ENCODE measurements at regions not wholly inside any gene's neighbourhood (a gene's known extent, or its start where the extent isn't known, plus 50 kb on each side); places are given as distances from the start of the nearest gene placed in this dataset.

- H2AFZ ChIP-seq (ENCODE audit: low read length): no peak overlapping the region
- H3K4me3 ChIP-seq (replicated peaks in 1 of 4; ENCODE audit: control extremely low read depth in 1 of 4, insufficient read depth in 1 of 4, low read depth in 3 of 4, low read length in 4 of 4): no peak overlapping the region
- H3K79me2 ChIP-seq (ENCODE audit: control insufficient read depth, insufficient read depth, low read length): no peaks in the 10 kb centered on the region
- no peaks in the 10 kb centered on the region for H3K9me3 ChIP-seq (ENCODE audit: control insufficient read depth, insufficient read depth, low read depth, low read length)
- DNase-seq (ENCODE audit: low read depth in 2 of 2): no peak
- no peaks in the 10 kb centered on the region for H4K20me1 ChIP-seq (ENCODE audit: control insufficient read depth, extremely low read depth, insufficient read depth, low read length)
- TF ChIP-seq CTCF (conservative IDR thresholded peaks at IDR 0.05 in 1 of 2, IDR thresholded peaks at IDR 0.05 in 1 of 2; ENCODE audit: low read depth in 1 of 2, low read length in 2 of 2): no peak
- TF ChIP-seq EZH2 (IDR thresholded peaks at IDR 0.05; ENCODE audit: low read length, missing control alignments): no peak
- H3K27ac ChIP-seq (ENCODE audit: insufficient read depth, low read length): no peak overlapping the region
- H3K36me3 ChIP-seq (ENCODE audit: control insufficient read depth, insufficient read depth, low read length): no peaks in the 10 kb centered on the region
- H3K27me3 ChIP-seq (ENCODE audit: control insufficient read depth, insufficient read depth, low read length): no peaks in the 10 kb centered on the region
- H3K4me1 ChIP-seq (ENCODE audit: control insufficient read depth, extremely low read depth, insufficient read depth, low read length): no peaks in the 10 kb centered on the region
- no peak overlapping the region for H3K9ac ChIP-seq (ENCODE audit: insufficient read depth, low read length)
- H3K4me2 ChIP-seq (ENCODE audit: extremely low read depth, insufficient read depth, low read length): no peak overlapping the region
These were observed 154.3 kb upstream of the IGF1R start for GRCh38 chr15:98493966-98494511.

GRCh38 chr15:98501192-98501591 lies 147.1 kb upstream of the IGF1R start:
- Histone ChIP-seq H3K27ac (ENCODE audit: insufficient read depth, low read length) (no peak overlapping the region), H2AFZ (ENCODE audit: low read length) (no peak overlapping the region), H3K36me3 (ENCODE audit: control insufficient read depth, insufficient read depth, low read length) (no peaks in the 10 kb centered on the region), H3K4me2 (ENCODE audit: extremely low read depth, insufficient read depth, low read length) (no peak overlapping the region), H3K4me3 (replicated peaks in 1 of 4; ENCODE audit: control extremely low read depth in 1 of 4, insufficient read depth in 1 of 4, low read depth in 3 of 4, low read length in 4 of 4) (no peak overlapping the region), H3K27me3 (ENCODE audit: control insufficient read depth, insufficient read depth, low read length) (no peaks in the 10 kb centered on the region), H3K79me2 (ENCODE audit: control insufficient read depth, insufficient read depth, low read length) (no peaks in the 10 kb centered on the region), H3K4me1 (ENCODE audit: control insufficient read depth, extremely low read depth, insufficient read depth, low read length) (no peaks in the 10 kb centered on the region), H3K9me3 (ENCODE audit: control insufficient read depth, insufficient read depth, low read depth, low read length) (no peaks in the 10 kb centered on the region), H3K9ac (ENCODE audit: insufficient read depth, low read length) (no peak overlapping the region), H4K20me1 (ENCODE audit: control insufficient read depth, extremely low read depth, insufficient read depth, low read length) (no peaks in the 10 kb centered on the region)
- TF ChIP-seq CTCF (conservative IDR thresholded peaks at IDR 0.05 in 1 of 2, IDR thresholded peaks at IDR 0.05 in 1 of 2; ENCODE audit: low read depth in 1 of 2, low read length in 2 of 2): no peak
- no peak for TF ChIP-seq EZH2 (IDR thresholded peaks at IDR 0.05; ENCODE audit: low read length, missing control alignments)
- DNase-seq (ENCODE audit: low read depth in 2 of 2): no peak

- TF ChIP-seq EZH2 (IDR thresholded peaks at IDR 0.05; ENCODE audit: low read length, missing control alignments) (no peak), CTCF (conservative IDR thresholded peaks at IDR 0.05 in 1 of 2, IDR thresholded peaks at IDR 0.05 in 1 of 2; ENCODE audit: low read depth in 1 of 2, low read length in 2 of 2) (no peak)
These were observed 146.7 kb upstream of the IGF1R start for GRCh38 chr15:98501632-98502031.

More at GRCh38 chr15:98501632-98502031, 146.7 kb upstream of the IGF1R start:
- Histone ChIP-seq H3K9me3 (ENCODE audit: control insufficient read depth, insufficient read depth, low read depth, low read length) (no peaks in the 10 kb centered on the region), H3K27ac (ENCODE audit: insufficient read depth, low read length) (no peak overlapping the region), H3K27me3 (ENCODE audit: control insufficient read depth, insufficient read depth, low read length) (no peaks in the 10 kb centered on the region), H3K4me2 (ENCODE audit: extremely low read depth, insufficient read depth, low read length) (no peak overlapping the region), H3K4me3 (replicated peaks in 1 of 4; ENCODE audit: control extremely low read depth in 1 of 4, insufficient read depth in 1 of 4, low read depth in 3 of 4, low read length in 4 of 4) (no peak overlapping the region), H2AFZ (ENCODE audit: low read length) (no peak overlapping the region), H4K20me1 (ENCODE audit: control insufficient read depth, extremely low read depth, insufficient read depth, low read length) (no peaks in the 10 kb centered on the region), H3K79me2 (ENCODE audit: control insufficient read depth, insufficient read depth, low read length) (no peaks in the 10 kb centered on the region), H3K36me3 (ENCODE audit: control insufficient read depth, insufficient read depth, low read length) (no peaks in the 10 kb centered on the region), H3K9ac (ENCODE audit: insufficient read depth, low read length) (no peak overlapping the region), H3K4me1 (ENCODE audit: control insufficient read depth, extremely low read depth, insufficient read depth, low read length) (no peaks in the 10 kb centered on the region)
- DNase-seq (ENCODE audit: low read depth in 2 of 2): no peak
